ENCODE measurements at regions not wholly inside any gene's neighbourhood (a gene's known extent, or its start where the extent isn't known, plus 50 kb on each side); places are given as distances from the start of the nearest gene placed in this dataset.
"Not testable (repeated sequence)": the region's sequence is repeated elsewhere in the genome, so short reads cannot be mapped to it uniquely, and the experiment has no call there.

GRCh38 chr6:23842760-23843159, 283.3 kb upstream of the NRSN1 start:
- DNase-seq = no peak
- Histone ChIP-seq H3K4me3 (no peak overlapping the region), H3K4me1 (no peaks in the 10 kb centered on the region), H3K9me3 (no peaks in the 10 kb centered on the region), H3K27me3 (no peaks in the 10 kb centered on the region), H3K36me3 (no peaks in the 10 kb centered on the region), H3K27ac (no peak overlapping the region)
- TF ChIP-seq CTCF (IDR thresholded peaks at IDR 0.05) (no peak), POLR2A (IDR thresholded peaks at IDR 0.05) (no peak)
- no peak for ATAC-seq
- intact Hi-C loops (cut with DNase I) = no loop called here
- WGBS, 4 donors = 69 to 81% (median 73%) methylated on average over 3 of the region's 3 CpGs

- H3K9me3 ChIP-seq = no peaks in the 10 kb centered on the region
- TF ChIP-seq POLR2A (IDR thresholded peaks at IDR 0.05) (no peak), CTCF (IDR thresholded peaks at IDR 0.05) (no peak)
- H3K27me3 ChIP-seq = no peaks in the 10 kb centered on the region
- no peak overlapping the region for H3K4me3 ChIP-seq
- DNase-seq (no peak), ATAC-seq (no peak)
- H3K36me3 ChIP-seq = no peaks in the 10 kb centered on the region
- 45 to 48% (median 46%) methylated on average over 1 of the region's 1 CpG for WGBS, 4 donors
- no peaks in the 10 kb centered on the region for H3K4me1 ChIP-seq
- intact Hi-C loops (cut with DNase I) = no loop called here
- no peak overlapping the region for H3K27ac ChIP-seq
These were observed 274.5 kb upstream of the NRSN1 start for GRCh38 chr6:23851522-23851921.

- H3K4me1 ChIP-seq; ATAC-seq; H3K27ac ChIP-seq; intact Hi-C loops (cut with DNase I); H3K27me3 ChIP-seq; DNase-seq; H3K36me3 ChIP-seq; H3K4me3 ChIP-seq: not testable (repeated sequence)
- WGBS, 4 donors = 88 to 94% (median 94%) methylated on average over 3 to 18 of the region's 18 CpGs
- peaks cover 0 to 10% (median 0%) of the 10 kb centered on the region in 12 donors for H3K9me3 ChIP-seq
These were observed 272.4 kb upstream of the NRSN1 start for GRCh38 chr6:23853566-23854133.

GRCh38 chr6:23854154-23854553, 271.9 kb upstream of the NRSN1 start:
- H3K27me3 ChIP-seq; H3K27ac ChIP-seq; intact Hi-C loops (cut with DNase I); H3K36me3 ChIP-seq; H3K4me1 ChIP-seq; H3K4me3 ChIP-seq; ATAC-seq; DNase-seq: not testable (repeated sequence)
- WGBS, 4 donors = 94 to 98% (median 95%) methylated on average over 22 of the region's 22 CpGs
- peaks cover 0 to 10% (median 0%) of the 10 kb centered on the region in 12 donors for H3K9me3 ChIP-seq

- H3K4me1 ChIP-seq = no peaks in the 10 kb centered on the region
- H3K27me3 ChIP-seq = no peaks in the 10 kb centered on the region
- TF ChIP-seq POLR2A (IDR thresholded peaks at IDR 0.05) (no peak), CTCF (IDR thresholded peaks at IDR 0.05) (no peak)
- peaks cover 0 to 10% (median 0%) of the 10 kb centered on the region in 12 donors for H3K9me3 ChIP-seq
- ATAC-seq (no peak), DNase-seq (no peak)
- H3K4me3 ChIP-seq = no peak overlapping the region
- intact Hi-C loops (cut with DNase I) = no loop called here
- H3K36me3 ChIP-seq = no peaks in the 10 kb centered on the region
- H3K27ac ChIP-seq = no peak overlapping the region
- WGBS, 4 donors = 88 to 97% (median 90%) methylated on average over 13 to 23 of the region's 23 CpGs
These were observed 270.4 kb upstream of the NRSN1 start for GRCh38 chr6:23855497-23856116.
